OCI-LY3 (cell line): ENCODE measurements at regions not wholly inside any gene's neighbourhood (a gene's known extent, or its start where the extent isn't known, plus 50 kb on each side); places are given as distances from the start of the nearest gene placed in this dataset.

Experiments used
- CTCF ChIP-seq: fragments of 200-600, 300-600 bp; sonication (generic); IDR thresholded peaks from 2 replicates; pipeline ENCODE4 v1.5.1; 2014; ENCODE audit warnings: antibody characterized with exemption, low read length, low read depth
- EZH2phosphoT487 ChIP-seq: fragments of 200-600 bp; shearing (Covaris generic); IDR thresholded peaks from 2 replicates; pipeline ENCODE4 v1.6.1; 2018; ENCODE audit warnings: antibody characterized with exemption, mixed run types, low read depth

DNA sequence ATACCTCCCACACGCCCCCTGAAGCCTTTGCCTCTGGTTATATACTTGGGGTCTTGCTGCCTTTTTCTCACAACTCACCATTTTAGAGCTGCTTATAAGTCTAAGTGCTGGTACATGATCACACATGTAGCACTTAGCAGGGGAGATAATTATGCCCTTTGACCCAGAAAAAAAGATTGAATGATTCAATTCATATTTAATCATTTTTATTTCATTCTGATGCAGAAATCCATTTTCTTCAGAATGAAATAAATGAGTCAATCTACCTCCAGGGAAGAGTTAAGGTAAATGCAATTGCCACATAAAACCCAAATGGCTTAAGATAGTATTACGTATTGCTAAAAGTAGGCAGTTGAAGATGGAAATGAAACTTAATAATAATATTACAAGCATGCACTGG is 414.6 kb upstream of the PRICKLE1 start:
- TF ChIP-seq CTCF (no peak), EZH2phosphoT487 (no peak)
